IMR-90 (cell line): ENCODE measurements at regions not wholly inside any gene's neighbourhood (a gene's known extent, or its start where the extent isn't known, plus 50 kb on each side); places are given as distances from the start of the nearest gene placed in this dataset.

Experiments
- ATAC-seq: fragments of 200-7000 bp; cut with Tn5 transposase; 2 replicates; pipeline ENCODE4 v1.9.1; 2020; ENCODE audit warnings: low read depth, mild to moderate bottlenecking, moderate library complexity
- BruUV-seq: library from RNA; stranded (reverse); fragments of 400-500 nt; replicated peaks from 2 replicates; lab custom pipeline; 2021; lab: Mats Ljungman, UMichigan
- CTCF ChIA-PET: fragments of 300-600 bp; formaldehyde crosslinking; extraction: SDS; loops from one replicate; lab custom pipeline; 2021; ENCODE audit warnings: antibody characterized with exemption; lab: Yijun Ruan, JAX
- POLR2A ChIA-PET: fragments of 300-600 bp; sonication (Branson Sonifier 250); formaldehyde crosslinking; loops from one replicate; lab custom pipeline; 2022; ENCODE audit warnings: antibody characterized with exemption; ENCODE audit not compliant: unreplicated experiment; lab: Charles Lee
- DNase-seq: peaks from one replicate; pipeline ENCODE4 v3.0.0; 2013
- H2AFZ ChIP-seq: replicated peaks from 2 replicates; pipeline ENCODE3; 2013; ENCODE audit warnings: low read length, mild to moderate bottlenecking; ENCODE audit not compliant: poor library complexity
- H2AK5ac ChIP-seq: 2 replicates; pipeline ENCODE4 v1.6.1; 2013; ENCODE audit warnings: low read depth, low read length, inconsistent platforms
- H2AK9ac ChIP-seq: replicated peaks from 2 replicates; pipeline ENCODE3; 2013; ENCODE audit warnings: mild to moderate bottlenecking, low read depth, low read length, moderate library complexity; ENCODE audit not compliant: poor library complexity
- H2BK120ac ChIP-seq: 2 replicates; pipeline ENCODE4 v1.6.1; 2013; ENCODE audit warnings: low read depth, low read length, inconsistent platforms
- H2BK15ac ChIP-seq: 3 replicates; pipeline ENCODE4 v1.6.1; 2013; ENCODE audit warnings: low read depth, low read length, inconsistent platforms
- H2BK20ac ChIP-seq: 2 replicates; pipeline ENCODE4 v1.6.1; 2013; ENCODE audit warnings: low read depth, mild to moderate bottlenecking, inconsistent platforms, low read length, moderate library complexity
- H2BK5ac ChIP-seq: 2 replicates; pipeline ENCODE4 v1.6.1; 2013; ENCODE audit warnings: mild to moderate bottlenecking, low read depth, low read length, inconsistent platforms; ENCODE audit not compliant: poor library complexity, severe bottlenecking
- H3K14ac ChIP-seq: replicated peaks from 2 replicates; pipeline ENCODE4 v1.6.1; 2013; ENCODE audit warnings: low read depth, low read length, inconsistent platforms
- H3K18ac ChIP-seq: 2 replicates; pipeline ENCODE4 v1.6.1; 2013; ENCODE audit warnings: low read depth, low read length, control low read depth
- H3K23ac ChIP-seq: 2 replicates; pipeline ENCODE4 v1.6.1; 2013; ENCODE audit warnings: low read depth, low read length, inconsistent platforms
- H3K27ac ChIP-seq: 2 replicates; pipeline ENCODE4 v1.5.1; 2013; ENCODE audit warnings: mild to moderate bottlenecking, control low read depth, low read length; ENCODE audit not compliant: insufficient read depth
- H3K27me3 ChIP-seq: 2 replicates; pipeline ENCODE4 v1.6.1; 2013; ENCODE audit warnings: low read length; ENCODE audit not compliant: control insufficient read depth, insufficient read depth
- H3K36me3 ChIP-seq: 2 replicates; pipeline ENCODE4 v1.6.1; 2013; ENCODE audit warnings: low read length, mixed read lengths; ENCODE audit not compliant: control insufficient read depth, insufficient read depth
- H3K4ac ChIP-seq: 2 replicates; pipeline ENCODE4 v1.6.1; 2013; ENCODE audit warnings: low read depth, low read length, inconsistent platforms
- H3K4me1 ChIP-seq: 2 replicates; pipeline ENCODE4 v1.6.1; 2013; ENCODE audit warnings: low read length, mixed read lengths; ENCODE audit not compliant: control insufficient read depth, insufficient read depth
- H3K4me2 ChIP-seq: 2 replicates; pipeline ENCODE4 v1.6.1; 2013; ENCODE audit warnings: low read depth, mild to moderate bottlenecking, control low read depth, low read length, moderate library complexity
- H3K4me3 ChIP-seq: 2 replicates; pipeline ENCODE4 v1.5.1; 2013; ENCODE audit warnings: low read depth, mild to moderate bottlenecking, control low read depth, low read length, moderate library complexity; ENCODE audit not compliant: insufficient read depth
- H3K56ac ChIP-seq: 2 replicates; pipeline ENCODE4 v1.6.1; 2013; ENCODE audit warnings: low read length, inconsistent platforms; ENCODE audit not compliant: insufficient read depth; ENCODE audit errors: extremely low read depth
- H3K79me1 ChIP-seq, 2 experiments: 2 replicates each; pipeline ENCODE4 v1.6.1; 2013; ENCODE audit warnings: low read length in 2 of 2, inconsistent platforms in 1 of 2, low read depth in 1 of 2
- H3K9ac ChIP-seq: 2 replicates; pipeline ENCODE4 v1.6.1; 2013; ENCODE audit warnings: low read depth, low read length, control low read depth
- H3K9me1 ChIP-seq: 2 replicates; pipeline ENCODE4 v1.6.1; 2013; ENCODE audit warnings: low read length, inconsistent platforms; ENCODE audit not compliant: insufficient read depth
- H3K9me3 ChIP-seq: 2 replicates; pipeline ENCODE4 v1.6.1; 2013; ENCODE audit warnings: low read length; ENCODE audit not compliant: control insufficient read depth, insufficient read depth
- H4K20me1 ChIP-seq: 2 replicates; pipeline ENCODE4 v1.6.1; 2013; ENCODE audit warnings: low read length, inconsistent platforms; ENCODE audit not compliant: insufficient read depth
- H4K5ac ChIP-seq: 2 replicates; pipeline ENCODE4 v1.6.1; 2013; ENCODE audit warnings: mild to moderate bottlenecking, low read depth, low read length, control low read depth
- H4K8ac ChIP-seq, 2 experiments: 2 replicates each; pipeline ENCODE4 v1.6.1; 2013; ENCODE audit warnings: low read depth in 2 of 2, low read length in 2 of 2, control low read depth in 1 of 2, inconsistent platforms in 1 of 2
- H4K91ac ChIP-seq: 2 replicates; pipeline ENCODE4 v1.6.1; 2013; ENCODE audit warnings: low read depth, low read length, inconsistent platforms; ENCODE audit not compliant: insufficient read depth
- CEBPB ChIP-seq: IDR thresholded peaks from 2 replicates; pipeline ENCODE4 v1.6.1; 2012; ENCODE audit warnings: low read depth, low read length, improper control_type of control experiment
- CTCF ChIP-seq: conservative IDR thresholded peaks from 2 replicates; pipeline ENCODE4 v1.5.1; 2012; ENCODE audit warnings: mild to moderate bottlenecking, low read depth, low read length, improper control_type of control experiment
- ELK1 ChIP-seq: fragments of 150-350 bp; IDR thresholded peaks from 2 replicates; pipeline ENCODE4 v1.6.1; 2016; ENCODE audit warnings: low read depth, mild to moderate bottlenecking, low read length, moderate library complexity, borderline replicate concordance
- FOS ChIP-seq: fragments of 150-350 bp; IDR thresholded peaks from 2 replicates; pipeline ENCODE4 v1.6.1; 2016; ENCODE audit warnings: low read depth, low read length
- RAD21 ChIP-seq: IDR thresholded peaks from 2 replicates; pipeline ENCODE4 v1.6.1; 2012; ENCODE audit warnings: low read length, improper control_type of control experiment
- RCOR1 ChIP-seq: IDR thresholded peaks from 2 replicates; pipeline ENCODE4 v1.6.1; 2012; ENCODE audit warnings: mild to moderate bottlenecking, low read length, improper control_type of control experiment; ENCODE audit not compliant: insufficient replicate concordance
- RFX5 ChIP-seq: IDR thresholded peaks from 2 replicates; pipeline ENCODE4 v1.8.0; 2012; ENCODE audit warnings: low read depth, mild to moderate bottlenecking, low read length, moderate library complexity
- SMC3 ChIP-seq: fragments of 150-350 bp; IDR thresholded peaks from 2 replicates; pipeline ENCODE4 v1.6.1; 2016; ENCODE audit warnings: low read depth, mild to moderate bottlenecking, antibody characterized with exemption, low read length, moderate library complexity
- WGBS, 2 experiments: methylation state at CpG; one replicate each; pipeline versions ENCODE4 v1.1.5 to v1.1.7; 2013; ENCODE audit warnings: missing lambda C conversion rate in 2 of 2; ENCODE audit not compliant: insufficient read length in 1 of 2; ENCODE audit errors: extremely low coverage in 2 of 2; 5-methylcytosine and 5-hydroxymethylcytosine counted together
- dilution Hi-C: fragments of 300-500 bp; cut with HindIII; formaldehyde crosslinking; loops from one replicate; pipeline ENCODE4 v1.14.3; 2018; ENCODE audit warnings: low sequenced_read_pairs; ENCODE audit not compliant: unreplicated experiment
- in situ Hi-C: fragments of 300-500 bp; cut with MboI; formaldehyde crosslinking; loops from 3 replicates; pipeline ENCODE4 v1.14.3; 2019; ENCODE audit warnings: low sequenced_read_pairs, inconsistent platforms, mixed read lengths
- intact Hi-C: fragments of 100-400 bp; cut with micrococcal nuclease; formaldehyde crosslinking; loops from 2 replicates; pipeline ENCODE4 v1.10.0; 2022

GRCh38 chr6:14542670-14543366 lies 425.2 kb downstream of the CD83 start (continued):
- TF ChIP-seq CTCF = no peak
- no peak for TF ChIP-seq CEBPB

GRCh38 chr6:14543971-14544585 lies 426.5 kb downstream of the CD83 start:
- Histone ChIP-seq H2AFZ (no peak overlapping the region), H3K4me1 (peaks cover 5% of the 10 kb centered on the region), H3K79me1 (no peaks in the 10 kb centered on the region), H3K56ac (no peak overlapping the region), H3K18ac (no peak overlapping the region), H4K5ac (no peak overlapping the region), H3K9me1 (0 out of 2 replicates have a peak, but pooled peaks cover 3% of the 10 kb centered on the region), H2BK120ac (no peak overlapping the region), H3K4ac (no peak overlapping the region), H2BK5ac (no peak overlapping the region), H2AK9ac (no peak overlapping the region), H3K9ac (no peak overlapping the region), H3K23ac (no peak overlapping the region), H3K14ac (no peak overlapping the region), H3K36me3 (no peaks in the 10 kb centered on the region), H4K8ac (no peak overlapping the region), H2AK5ac (no peak overlapping the region), H2BK15ac (no peak overlapping the region), H4K20me1 (no peaks in the 10 kb centered on the region), H3K27me3 (0 out of 2 replicates have a peak, but pooled peaks cover 2% of the 10 kb centered on the region), H2BK20ac (no peak overlapping the region), H3K4me3 (no peak overlapping the region), H3K9me3 (no peaks in the 10 kb centered on the region), H4K91ac (no peak overlapping the region), H3K4me2 (no peak overlapping the region), H3K27ac (no peak overlapping the region)
- WGBS, 2 experiments = no CpG with 5 or more reads among the region's 6 CpGs
- DNase-seq = no peak
- in situ Hi-C loops = no loop called here
- dilution Hi-C loops = no loop called here
- no TSS peak for BruUV-seq
- intact Hi-C loops = no loop called here
- ChIA-PET CTCF (interaction anchor here (0.6 kb wide), 1 partner anchor 14 kb away, joined by 4 read pairs; no protein-coding TSS in a partner anchor), POLR2A (no interaction called here)
- ATAC-seq = no peak
- TF ChIP-seq RCOR1 = no peak
- no peak for TF ChIP-seq RFX5
- TF ChIP-seq ELK1 = no peak
- TF ChIP-seq CTCF = no peak
- TF ChIP-seq SMC3 = no peak
- TF ChIP-seq RAD21 = no peak
- no peak for TF ChIP-seq FOS
